H1 (cell line): ENCODE measurements at regions not wholly inside any gene's neighbourhood (a gene's known extent, or its start where the extent isn't known, plus 50 kb on each side); places are given as distances from the start of the nearest gene placed in this dataset.

Experiments
- CTCF ChIA-PET: fragments of 300-600 bp; sonication (Branson Sonifier 250); formaldehyde crosslinking; loops from one replicate; lab custom pipeline; 2021; ENCODE audit not compliant: partially characterized antibody; lab: Charles Lee
- POLR2A ChIA-PET: fragments of 300-600 bp; sonication (Branson Sonifier 250); formaldehyde crosslinking; loops from one replicate; lab custom pipeline; 2021; ENCODE audit warnings: inconsistent platforms; ENCODE audit not compliant: partially characterized antibody; lab: Charles Lee
- DNase-seq, 2 experiments: peaks; one replicate each; pipeline versions ENCODE4 v3.0.0 to v3.0.0-alpha.2; 2010 to 2022; ENCODE audit warnings: low spot score in 2 of 2, low read depth in 1 of 2, mixed read lengths in 1 of 2
- FAIRE-seq: peaks from 2 replicates; lab custom pipeline; 2011; peaks lifted over from hg19 to GRCh38; lab: Jason Lieb, UNC
- H2AFZ ChIP-seq: 2 replicates; pipeline ENCODE4 v1.8.1; 2012; ENCODE audit warnings: low read length, inconsistent platforms
- H2AK5ac ChIP-seq: 2 replicates; pipeline ENCODE4 v1.6.1; 2013; ENCODE audit warnings: low read depth, low read length
- H2BK120ac ChIP-seq: replicated peaks from 2 replicates; pipeline ENCODE3; 2013; ENCODE audit warnings: low read depth, low read length, inconsistent platforms
- H2BK12ac ChIP-seq: 2 replicates; pipeline ENCODE4 v1.6.1; 2013; ENCODE audit warnings: low read depth, low read length
- H2BK15ac ChIP-seq: 2 replicates; pipeline ENCODE4 v1.6.1; 2013; ENCODE audit warnings: low read length
- H2BK20ac ChIP-seq: 2 replicates; pipeline ENCODE4 v1.6.1; 2013; ENCODE audit warnings: low read length
- H2BK5ac ChIP-seq: 2 replicates; pipeline ENCODE4 v1.6.1; 2013; ENCODE audit warnings: low read depth, low read length
- H3K14ac ChIP-seq: 2 replicates; pipeline ENCODE4 v1.6.1; 2013; ENCODE audit warnings: inconsistent platforms; ENCODE audit not compliant: insufficient read length
- H3K18ac ChIP-seq: 2 replicates; pipeline ENCODE4 v1.6.1; 2013; ENCODE audit warnings: low read length; ENCODE audit errors: extremely low read depth
- H3K23ac ChIP-seq: 2 replicates; pipeline ENCODE4 v1.6.1; 2013; ENCODE audit warnings: inconsistent platforms; ENCODE audit not compliant: insufficient read length
- H3K23me2 ChIP-seq: 2 replicates; pipeline ENCODE4 v1.6.1; 2013; ENCODE audit warnings: low read depth, low read length
- H3K27ac ChIP-seq: 2 replicates; pipeline ENCODE4 v1.6.1; 2011; ENCODE audit warnings: low read depth, low read length, inconsistent platforms
- H3K27me3 ChIP-seq, 4 experiments: replicated peaks in 1 of 4; 1 replicate in 1 of 4; 2 replicates in 3 of 4; pipeline versions ENCODE4 v1.6.1 to v1.8.1; 2011 to 2013; ENCODE audit warnings: low read length in 3 of 4, mild to moderate bottlenecking in 3 of 4, inconsistent platforms in 2 of 4, mixed read lengths in 2 of 4, moderate library complexity in 1 of 4; ENCODE audit not compliant: control insufficient read depth in 3 of 4, insufficient read depth in 3 of 4; ENCODE audit errors: extremely low read depth in 1 of 4
- H3K36me3 ChIP-seq, 4 experiments: 2 replicates each; pipeline versions ENCODE4 v1.6.1 to v1.8.1; 2011 to 2013; ENCODE audit warnings: mild to moderate bottlenecking in 4 of 4, low read length in 3 of 4, moderate library complexity in 2 of 4, control low read depth in 1 of 4, inconsistent platforms in 1 of 4; ENCODE audit not compliant: insufficient read depth in 4 of 4, control insufficient read depth in 2 of 4
- H3K4ac ChIP-seq: replicated peaks from 2 replicates; pipeline ENCODE3; 2013; ENCODE audit warnings: low read length, low read depth, mixed read lengths, inconsistent platforms; ENCODE audit not compliant: insufficient read length
- H3K4me1 ChIP-seq, 4 experiments: replicated peaks in 1 of 4; 1 replicate in 1 of 4; 2 replicates in 3 of 4; pipeline versions ENCODE4 v1.6.1 to v1.8.1; 2011 to 2013; ENCODE audit warnings: low read length in 3 of 4, inconsistent platforms in 2 of 4, mixed read lengths in 1 of 4; ENCODE audit not compliant: insufficient read depth in 4 of 4, control insufficient read depth in 3 of 4
- H3K4me2 ChIP-seq, 2 experiments: 2 replicates each; pipeline versions ENCODE4 v1.6.1 to v1.8.1; 2011 to 2013; ENCODE audit warnings: low read depth in 2 of 2, low read length in 2 of 2, control low read depth in 1 of 2, inconsistent platforms in 1 of 2, mild to moderate bottlenecking in 1 of 2; ENCODE audit not compliant: insufficient read depth in 1 of 2
- H3K4me3 ChIP-seq, 4 experiments: fragments of 200-600, 300-600 bp in 1 of 4; sonication (generic), shearing (Covaris generic), sonication (Bioruptor Twin) in 1 of 4; 2 replicates each; pipeline versions ENCODE4 v1.5.1 to v1.8.1; 2011 to 2016; ENCODE audit warnings: low read length in 4 of 4, low read depth in 3 of 4, control low read depth in 2 of 4, inconsistent platforms in 2 of 4, mild to moderate bottlenecking in 2 of 4, mixed read lengths in 1 of 4, moderate library complexity in 1 of 4; ENCODE audit not compliant: insufficient read depth in 2 of 4; ENCODE audit errors: extremely low read depth in 1 of 4
- H3K56ac ChIP-seq: replicated peaks from 2 replicates; pipeline ENCODE3; 2013; ENCODE audit warnings: low read depth, mild to moderate bottlenecking, mixed read lengths, low read length, inconsistent platforms; ENCODE audit not compliant: insufficient read length
- H3K79me1 ChIP-seq: 2 replicates; pipeline ENCODE4 v1.6.1; 2013; ENCODE audit warnings: low read depth, low read length, control low read depth
- H3K79me2 ChIP-seq, 2 experiments: 2 replicates each; pipeline versions ENCODE4 v1.6.1 to v1.8.1; 2012 to 2013; ENCODE audit warnings: low read length in 2 of 2, mild to moderate bottlenecking in 2 of 2, inconsistent platforms in 1 of 2; ENCODE audit not compliant: insufficient read depth in 2 of 2, control insufficient read depth in 1 of 2
- H3K9ac ChIP-seq, 4 experiments: replicated peaks in 1 of 4; 1 replicate in 1 of 4; 2 replicates in 3 of 4; pipeline versions ENCODE4 v1.6.1 to v1.8.1; 2011 to 2013; ENCODE audit warnings: low read depth in 3 of 4, low read length in 3 of 4, control low read depth in 2 of 4, mild to moderate bottlenecking in 2 of 4, moderate library complexity in 2 of 4, inconsistent platforms in 1 of 4; ENCODE audit errors: extremely low read depth in 1 of 4
- H3K9me3 ChIP-seq, 2 experiments: 2 replicates each; pipeline versions ENCODE4 v1.6.1 to v1.8.1; 2012 to 2013; ENCODE audit warnings: mild to moderate bottlenecking in 2 of 2, moderate library complexity in 2 of 2, control low read depth in 1 of 2, inconsistent platforms in 1 of 2, low read depth in 1 of 2, low read length in 1 of 2, mixed read lengths in 1 of 2; ENCODE audit not compliant: insufficient read depth in 2 of 2
- H4K20me1 ChIP-seq, 2 experiments: replicated peaks in 1 of 2; 2 replicates each; pipeline versions ENCODE3 to v1.8.1; 2011 to 2013; ENCODE audit warnings: inconsistent platforms in 2 of 2, low read length in 2 of 2, mild to moderate bottlenecking in 1 of 2; ENCODE audit not compliant: insufficient read depth in 2 of 2, control insufficient read depth in 1 of 2
- H4K5ac ChIP-seq: 2 replicates; pipeline ENCODE4 v1.6.1; 2013; ENCODE audit warnings: low read length, low read depth, mixed read lengths, inconsistent platforms; ENCODE audit not compliant: insufficient read length
- H4K8ac ChIP-seq: 2 replicates; pipeline ENCODE4 v1.8.0; 2013; ENCODE audit warnings: mild to moderate bottlenecking, moderate library complexity, low read length, inconsistent platforms; ENCODE audit not compliant: insufficient read depth; ENCODE audit errors: extremely low read depth
- H4K91ac ChIP-seq: replicated peaks from 2 replicates; pipeline ENCODE3; 2013; ENCODE audit warnings: low read length, mixed read lengths, inconsistent platforms; ENCODE audit not compliant: insufficient read length
- CHD2 ChIP-seq: IDR thresholded peaks from 2 replicates; pipeline ENCODE4 v1.6.1; 2012; ENCODE audit warnings: low read length, improper control_type of control experiment
- EGR1 ChIP-seq: IDR thresholded peaks from 2 replicates; pipeline ENCODE4 v1.6.1; 2011; ENCODE audit warnings: low read depth, low read length, borderline replicate concordance
- MAFK ChIP-seq: IDR thresholded peaks from 2 replicates; pipeline ENCODE4 v1.6.1; 2012; ENCODE audit warnings: low read depth, mild to moderate bottlenecking, improper control_type of control experiment, low read length
- NANOG ChIP-seq: IDR thresholded peaks from 2 replicates; pipeline ENCODE4 v1.6.1; 2011; ENCODE audit warnings: low read length, low read depth, mild to moderate bottlenecking, inconsistent platforms; ENCODE audit not compliant: insufficient read depth, poor library complexity, severe bottlenecking
- POLR2AphosphoS5 ChIP-seq: IDR thresholded peaks from 2 replicates; pipeline ENCODE4 v1.6.1; 2011; ENCODE audit warnings: low read depth, low read length
- RXRA ChIP-seq: IDR thresholded peaks from 2 replicates; pipeline ENCODE4 v1.6.1; 2011; ENCODE audit warnings: low read depth, mild to moderate bottlenecking, low read length, moderate library complexity; ENCODE audit not compliant: insufficient read depth
- SIN3A ChIP-seq, 2 experiments: IDR thresholded peaks in 1 of 2; conservative IDR thresholded peaks in 1 of 2; 2 replicates each; pipeline ENCODE4 v1.6.1; 2011 to 2012; ENCODE audit warnings: low read length in 2 of 2, improper control_type of control experiment in 1 of 2, low read depth in 1 of 2, mild to moderate bottlenecking in 1 of 2
- SIX5 ChIP-seq: IDR thresholded peaks from 2 replicates; pipeline ENCODE4 v1.6.1; 2011; ENCODE audit warnings: mild to moderate bottlenecking, low read depth, low read length
- SP1 ChIP-seq: IDR thresholded peaks from 2 replicates; pipeline ENCODE4 v1.6.1; 2011; ENCODE audit warnings: low read depth, low read length
- SRF ChIP-seq: IDR thresholded peaks from 2 replicates; pipeline ENCODE4 v1.6.1; 2011; ENCODE audit warnings: mild to moderate bottlenecking, low read depth, low read length, moderate library complexity
- TAF7 ChIP-seq: optimal IDR thresholded peaks from 2 replicates; pipeline ENCODE3; 2011; ENCODE audit warnings: low read depth, mild to moderate bottlenecking, inconsistent platforms, low read length, moderate library complexity, borderline replicate concordance

GRCh38 chr3:147162743-147163142 is 243.6 kb downstream of the ZIC4 start:
- Histone ChIP-seq H3K4ac (no peak overlapping the region), H3K36me3 (no peaks in the 10 kb centered on the region), H3K9ac (no peak overlapping the region), H3K4me3 (no peak overlapping the region), H4K20me1 (no peaks in the 10 kb centered on the region), H3K56ac (no peak overlapping the region), H3K18ac (no peak overlapping the region), H2BK20ac (no peak overlapping the region), H2BK15ac (no peak overlapping the region), H3K14ac (no peak overlapping the region), H3K27ac (no peak overlapping the region), H2BK120ac (no peak overlapping the region), H3K23me2 (no peaks in the 10 kb centered on the region), H3K79me1 (no peaks in the 10 kb centered on the region), H3K27me3 (no peaks in the 10 kb centered on the region), H2BK12ac (no peak overlapping the region), H4K91ac (no peak overlapping the region), H4K8ac (no peak overlapping the region), H3K4me2 (no peak overlapping the region), H3K23ac (no peak overlapping the region), H4K5ac (no peak overlapping the region), H3K79me2 (no peaks in the 10 kb centered on the region), H2BK5ac (no peak overlapping the region), H3K9me3 (no peaks in the 10 kb centered on the region), H2AFZ (no peak overlapping the region), H3K4me1 (no peaks in the 10 kb centered on the region; a peak in 1 of 7 replicates), H2AK5ac (no peak overlapping the region)
- DNase-seq: no peak
- ChIA-PET CTCF (interaction anchor here (0.6 to 1.5 kb wide), 2 partner anchors 41 to 117 kb away, joined by 3 to 4 read pairs; no protein-coding TSS in a partner anchor), POLR2A (no interaction called here)
- TF ChIP-seq RXRA (no peak), SP1 (no peak), NANOG (no peak), TAF7 (no peak), SIN3A (conservative IDR thresholded peaks at IDR 0.05 in 1 of 2, IDR thresholded peaks at IDR 0.05 in 1 of 2; ENCODE audit: low read depth in 1 of 2, low read length in 2 of 2) (no peak), EGR1 (no peak), SIX5 (no peak), SRF (no peak), MAFK (no peak), CHD2 (no peak), POLR2AphosphoS5 (no peak)
- no peak for FAIRE-seq
